Neural progenitor cell (in vitro differentiated cells): ENCODE measurements at regions not wholly inside any gene's neighbourhood (a gene's known extent, or its start where the extent isn't known, plus 50 kb on each side); places are given as distances from the start of the nearest gene placed in this dataset.

Source experiments
- DNase-seq: peaks from one replicate; pipeline ENCODE4 v3.0.0-alpha.2; 2016; ENCODE audit warnings: low spot score
- H2AFZ ChIP-seq: fragments of 200-600 bp; sonication (generic); replicated peaks from 2 replicates; pipeline ENCODE4 v1.6.1; 2016; ENCODE audit warnings: antibody characterized with exemption
- H3F3A ChIP-seq: fragments of 200-600 bp; sonication (generic); 2 replicates; pipeline ENCODE4 v1.6.1; 2016; ENCODE audit warnings: antibody characterized with exemption, low read depth
- H3K27ac ChIP-seq: fragments of 200-600 bp; sonication (generic); 2 replicates; pipeline ENCODE4 v1.5.1; 2016; ENCODE audit warnings: mild to moderate bottlenecking
- H3K27me3 ChIP-seq: fragments of 200-600 bp; sonication (generic); 2 replicates; pipeline ENCODE4 v1.6.1; 2016; ENCODE audit warnings: mild to moderate bottlenecking, moderate library complexity
- H3K36me3 ChIP-seq: fragments of 200-600 bp; sonication (generic); 2 replicates; pipeline ENCODE4 v1.5.1; 2016
- H3K4me1 ChIP-seq: fragments of 200-600 bp; sonication (generic); 2 replicates; pipeline ENCODE4 v1.6.1; 2016; ENCODE audit warnings: mixed run types
- H3K4me2 ChIP-seq: fragments of 200-600 bp; sonication (generic); 2 replicates; pipeline ENCODE4 v1.6.1; 2016
- H3K4me3 ChIP-seq: fragments of 200-600 bp; sonication (generic); 2 replicates; pipeline ENCODE4 v1.5.1; 2016
- H3K79me2 ChIP-seq: fragments of 200-600 bp; sonication (generic); 2 replicates; pipeline ENCODE4 v1.6.1; 2016; ENCODE audit warnings: low read depth
- H3K9ac ChIP-seq: fragments of 200-600 bp; sonication (generic); 2 replicates; pipeline ENCODE4 v1.6.1; 2016
- H3K9me3 ChIP-seq: fragments of 200-600 bp; sonication (generic); 2 replicates; pipeline ENCODE4 v1.5.1; 2016; ENCODE audit warnings: low read depth
- H4K20me1 ChIP-seq: fragments of 200-600 bp; sonication (generic); 2 replicates; pipeline ENCODE4 v1.6.1; 2016; ENCODE audit warnings: low read depth
- H3K27ac Mint-ChIP-seq: 3 replicates; pipeline ENCODE4 v1.8.0; 2021; ENCODE audit warnings: mixed read lengths
- H3K27me3 Mint-ChIP-seq: 2 replicates; pipeline ENCODE4 v1.8.0; 2022; ENCODE audit warnings: low read depth, mild to moderate bottlenecking, inconsistent platforms, moderate library complexity, mixed read lengths; ENCODE audit not compliant: insufficient read depth
- H3K36me3 Mint-ChIP-seq: 3 replicates; pipeline ENCODE4 v1.8.0; 2021; ENCODE audit warnings: mixed read lengths
- H3K4me1 Mint-ChIP-seq: 3 replicates; pipeline ENCODE4 v1.8.0; 2021; ENCODE audit warnings: mixed read lengths
- H3K4me3 Mint-ChIP-seq: 3 replicates; pipeline ENCODE4 v1.8.0; 2021; ENCODE audit warnings: mild to moderate bottlenecking, moderate library complexity, mixed read lengths
- H3K9me3 Mint-ChIP-seq: 3 replicates; pipeline ENCODE4 v1.8.0; 2020; ENCODE audit warnings: mixed read lengths
- EZH2 ChIP-seq: fragments of 200-600 bp; sonication (generic); IDR thresholded peaks from 2 replicates; pipeline ENCODE4 v1.6.1; 2017; ENCODE audit warnings: antibody characterized with exemption, mild to moderate bottlenecking, moderate library complexity
- EZH2phosphoT487 ChIP-seq: fragments of 200-600 bp; sonication (generic); IDR thresholded peaks from 2 replicates; pipeline ENCODE4 v1.6.1; 2017; ENCODE audit warnings: antibody characterized with exemption
- TF ChIP-seq, protein P1 (sequence below): fragments of 200-600 bp; sonication (generic); IDR thresholded peaks from 2 replicates; pipeline ENCODE4 v1.5.1; 2017; ENCODE audit warnings: antibody characterized with exemption, mild to moderate bottlenecking

DNA sequence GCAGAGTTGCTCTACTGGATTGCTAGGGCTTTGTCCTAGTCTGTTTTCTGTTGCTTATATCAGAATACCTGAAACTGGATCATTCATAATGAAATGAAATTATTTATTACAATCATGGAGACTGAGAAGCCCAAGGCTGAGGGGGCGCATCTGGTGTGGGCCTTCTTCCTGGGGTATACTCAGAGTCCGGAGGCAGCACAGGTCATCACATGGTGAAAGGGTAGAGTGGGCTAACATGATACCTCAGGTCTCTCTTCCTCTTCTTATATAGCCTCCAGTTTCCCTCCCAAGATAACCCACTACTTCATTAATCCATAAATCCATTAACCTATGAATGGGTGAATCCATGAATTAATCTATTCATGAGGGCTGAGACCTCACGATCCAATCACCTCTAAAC, 667.6 kb upstream of the NCAM2 start:
- H3K36me3 Mint-ChIP-seq, result no peaks in the 10 kb centered on the region

DNA sequence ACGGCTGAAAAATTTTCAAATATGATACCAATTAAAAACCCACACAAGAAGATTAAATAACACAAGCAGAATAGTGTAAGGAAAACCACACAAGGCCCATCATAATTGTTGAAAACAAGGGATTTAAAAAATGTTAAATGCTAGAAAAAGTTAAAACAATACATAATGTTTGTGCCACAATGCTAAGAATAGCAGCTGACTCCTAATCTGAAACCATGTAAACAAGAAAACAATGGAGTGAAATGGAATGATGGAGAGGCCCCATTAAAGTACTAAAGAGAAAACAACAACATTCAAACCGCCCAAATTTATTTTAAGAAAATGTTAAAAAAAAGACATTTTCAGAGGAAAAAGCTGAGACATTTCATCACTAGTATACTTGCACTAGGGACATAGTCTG, 663.6 kb upstream of the NCAM2 start:
- peaks cover 3% of the 10 kb centered on the region for H3K9me3 Mint-ChIP-seq
- H3K27me3 ChIP-seq, result no peaks in the 10 kb centered on the region
- H3K4me1 Mint-ChIP-seq, result peaks cover 4% of the 10 kb centered on the region
- TF ChIP-seq EZH2phosphoT487 (no peak), EZH2 (no peak)
- TF ChIP-seq, protein P1, sequence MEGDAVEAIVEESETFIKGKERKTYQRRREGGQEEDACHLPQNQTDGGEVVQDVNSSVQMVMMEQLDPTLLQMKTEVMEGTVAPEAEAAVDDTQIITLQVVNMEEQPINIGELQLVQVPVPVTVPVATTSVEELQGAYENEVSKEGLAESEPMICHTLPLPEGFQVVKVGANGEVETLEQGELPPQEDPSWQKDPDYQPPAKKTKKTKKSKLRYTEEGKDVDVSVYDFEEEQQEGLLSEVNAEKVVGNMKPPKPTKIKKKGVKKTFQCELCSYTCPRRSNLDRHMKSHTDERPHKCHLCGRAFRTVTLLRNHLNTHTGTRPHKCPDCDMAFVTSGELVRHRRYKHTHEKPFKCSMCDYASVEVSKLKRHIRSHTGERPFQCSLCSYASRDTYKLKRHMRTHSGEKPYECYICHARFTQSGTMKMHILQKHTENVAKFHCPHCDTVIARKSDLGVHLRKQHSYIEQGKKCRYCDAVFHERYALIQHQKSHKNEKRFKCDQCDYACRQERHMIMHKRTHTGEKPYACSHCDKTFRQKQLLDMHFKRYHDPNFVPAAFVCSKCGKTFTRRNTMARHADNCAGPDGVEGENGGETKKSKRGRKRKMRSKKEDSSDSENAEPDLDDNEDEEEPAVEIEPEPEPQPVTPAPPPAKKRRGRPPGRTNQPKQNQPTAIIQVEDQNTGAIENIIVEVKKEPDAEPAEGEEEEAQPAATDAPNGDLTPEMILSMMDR, result no peak
- no peak overlapping the region for H3K27ac ChIP-seq
- DNase-seq, result no peak
- no peaks in the 10 kb centered on the region for H3K79me2 ChIP-seq
- H3K4me3 ChIP-seq, result no peak overlapping the region
- H3K9me3 ChIP-seq, result no peaks in the 10 kb centered on the region
- H2AFZ ChIP-seq, result no peak overlapping the region
- H4K20me1 ChIP-seq, result no peaks in the 10 kb centered on the region
- no peaks in the 10 kb centered on the region for H3K4me1 ChIP-seq
- H3K27me3 Mint-ChIP-seq, result no peaks in the 10 kb centered on the region
- H3K9ac ChIP-seq, result no peak overlapping the region
- H3F3A ChIP-seq, result no peaks in the 10 kb centered on the region
- no peaks in the 10 kb centered on the region for H3K36me3 Mint-ChIP-seq
- no peaks in the 10 kb centered on the region for H3K36me3 ChIP-seq
- no peak overlapping the region for H3K4me2 ChIP-seq
- H3K27ac Mint-ChIP-seq, result no peak overlapping the region
- H3K4me3 Mint-ChIP-seq, result no peak overlapping the region

More for the DNA sequence above, 667.6 kb upstream of the NCAM2 start:
- Histone ChIP-seq H3F3A (no peaks in the 10 kb centered on the region), H3K27ac (no peak overlapping the region), H3K4me2 (no peak overlapping the region), H4K20me1 (no peaks in the 10 kb centered on the region), H2AFZ (no peak overlapping the region), H3K36me3 (no peaks in the 10 kb centered on the region), H3K4me1 (no peaks in the 10 kb centered on the region), H3K4me3 (no peak overlapping the region), H3K9me3 (no peaks in the 10 kb centered on the region), H3K9ac (no peak overlapping the region), H3K79me2 (no peaks in the 10 kb centered on the region), H3K27me3 (no peaks in the 10 kb centered on the region)
- H3K27me3 Mint-ChIP-seq, result no peaks in the 10 kb centered on the region
- H3K4me3 Mint-ChIP-seq, result no peak overlapping the region
- H3K9me3 Mint-ChIP-seq, result peaks cover 3% of the 10 kb centered on the region
- no peaks in the 10 kb centered on the region for H3K4me1 Mint-ChIP-seq
- TF ChIP-seq EZH2phosphoT487, result no peak
- TF ChIP-seq, protein P1, result no peak
- no peak for TF ChIP-seq EZH2
- no peak overlapping the region for H3K27ac Mint-ChIP-seq
- DNase-seq, result no peak

DNA sequence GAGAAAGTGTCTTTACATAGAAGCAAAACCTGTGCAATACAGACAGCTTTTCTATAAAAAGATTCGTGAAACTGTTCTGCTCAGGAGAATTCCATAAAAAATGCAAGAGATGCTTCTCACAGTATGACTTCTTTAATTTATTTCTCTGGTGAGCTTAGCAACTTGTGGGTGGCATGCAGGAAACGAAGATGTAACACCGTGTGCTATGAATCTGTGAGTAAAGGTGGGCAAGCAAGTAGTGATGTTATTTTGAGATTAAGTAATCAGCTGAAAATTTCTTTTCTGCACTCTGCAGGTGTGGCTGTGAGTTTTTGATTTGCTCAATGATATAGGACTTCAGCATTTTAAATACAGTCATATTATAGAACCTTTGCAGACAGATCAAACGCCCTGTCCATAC, 656.8 kb upstream of the NCAM2 start:
- Histone ChIP-seq H3K4me1 (no peaks in the 10 kb centered on the region), H3K9ac (no peak overlapping the region), H3K4me2 (no peak overlapping the region), H4K20me1 (no peaks in the 10 kb centered on the region), H3K9me3 (no peaks in the 10 kb centered on the region), H2AFZ (no peak overlapping the region), H3K27me3 (no peaks in the 10 kb centered on the region), H3K36me3 (no peaks in the 10 kb centered on the region), H3K27ac (no peak overlapping the region), H3K4me3 (no peak overlapping the region), H3K79me2 (no peaks in the 10 kb centered on the region), H3F3A (no peaks in the 10 kb centered on the region)
- no peaks in the 10 kb centered on the region for H3K27me3 Mint-ChIP-seq
- no peak overlapping the region for H3K4me3 Mint-ChIP-seq
- peaks cover 10% of the 10 kb centered on the region for H3K9me3 Mint-ChIP-seq
- no peak for DNase-seq
- TF ChIP-seq EZH2 (no peak), EZH2phosphoT487 (no peak)
- TF ChIP-seq, protein P1, result no peak
- peaks cover 10% of the 10 kb centered on the region for H3K4me1 Mint-ChIP-seq
- H3K36me3 Mint-ChIP-seq, result peaks cover 2% of the 10 kb centered on the region
- no peak overlapping the region for H3K27ac Mint-ChIP-seq
